ENCODE measurements at regions not wholly inside any gene's neighbourhood (a gene's known extent, or its start where the extent isn't known, plus 50 kb on each side); places are given as distances from the start of the nearest gene placed in this dataset.
"Not testable (repeated sequence)": the region's sequence is repeated elsewhere in the genome, so short reads cannot be mapped to it uniquely, and the experiment has no call there.

DNA sequence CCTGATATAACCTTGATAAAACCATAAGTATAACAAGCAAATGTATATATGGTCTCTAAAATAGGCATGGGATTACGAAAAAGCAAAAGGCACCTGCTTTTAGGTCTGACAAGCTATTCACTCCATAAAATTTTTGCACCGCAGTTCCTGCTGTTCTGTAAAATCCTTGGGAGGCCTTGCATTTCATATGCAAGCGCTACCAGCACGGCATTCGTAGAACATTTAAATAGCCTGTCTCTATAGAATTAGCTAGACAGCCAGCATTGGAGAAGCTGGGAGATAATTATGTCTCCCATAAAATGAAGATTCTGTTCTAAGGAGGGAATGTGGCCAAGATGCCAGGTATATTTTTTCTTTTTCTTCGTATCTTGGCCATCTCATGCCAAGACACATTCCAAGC lies 64.5 kb upstream of the ATXN1 start:
- H3K27ac ChIP-seq = no peak overlapping the region
- TF ChIP-seq, protein P1, sequence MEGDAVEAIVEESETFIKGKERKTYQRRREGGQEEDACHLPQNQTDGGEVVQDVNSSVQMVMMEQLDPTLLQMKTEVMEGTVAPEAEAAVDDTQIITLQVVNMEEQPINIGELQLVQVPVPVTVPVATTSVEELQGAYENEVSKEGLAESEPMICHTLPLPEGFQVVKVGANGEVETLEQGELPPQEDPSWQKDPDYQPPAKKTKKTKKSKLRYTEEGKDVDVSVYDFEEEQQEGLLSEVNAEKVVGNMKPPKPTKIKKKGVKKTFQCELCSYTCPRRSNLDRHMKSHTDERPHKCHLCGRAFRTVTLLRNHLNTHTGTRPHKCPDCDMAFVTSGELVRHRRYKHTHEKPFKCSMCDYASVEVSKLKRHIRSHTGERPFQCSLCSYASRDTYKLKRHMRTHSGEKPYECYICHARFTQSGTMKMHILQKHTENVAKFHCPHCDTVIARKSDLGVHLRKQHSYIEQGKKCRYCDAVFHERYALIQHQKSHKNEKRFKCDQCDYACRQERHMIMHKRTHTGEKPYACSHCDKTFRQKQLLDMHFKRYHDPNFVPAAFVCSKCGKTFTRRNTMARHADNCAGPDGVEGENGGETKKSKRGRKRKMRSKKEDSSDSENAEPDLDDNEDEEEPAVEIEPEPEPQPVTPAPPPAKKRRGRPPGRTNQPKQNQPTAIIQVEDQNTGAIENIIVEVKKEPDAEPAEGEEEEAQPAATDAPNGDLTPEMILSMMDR (IDR thresholded peaks at IDR 0.05) = no peak
- TF ChIP-seq ZFX (IDR thresholded peaks at IDR 0.05; ENCODE audit: borderline replicate concordance) = no peak

DNA sequence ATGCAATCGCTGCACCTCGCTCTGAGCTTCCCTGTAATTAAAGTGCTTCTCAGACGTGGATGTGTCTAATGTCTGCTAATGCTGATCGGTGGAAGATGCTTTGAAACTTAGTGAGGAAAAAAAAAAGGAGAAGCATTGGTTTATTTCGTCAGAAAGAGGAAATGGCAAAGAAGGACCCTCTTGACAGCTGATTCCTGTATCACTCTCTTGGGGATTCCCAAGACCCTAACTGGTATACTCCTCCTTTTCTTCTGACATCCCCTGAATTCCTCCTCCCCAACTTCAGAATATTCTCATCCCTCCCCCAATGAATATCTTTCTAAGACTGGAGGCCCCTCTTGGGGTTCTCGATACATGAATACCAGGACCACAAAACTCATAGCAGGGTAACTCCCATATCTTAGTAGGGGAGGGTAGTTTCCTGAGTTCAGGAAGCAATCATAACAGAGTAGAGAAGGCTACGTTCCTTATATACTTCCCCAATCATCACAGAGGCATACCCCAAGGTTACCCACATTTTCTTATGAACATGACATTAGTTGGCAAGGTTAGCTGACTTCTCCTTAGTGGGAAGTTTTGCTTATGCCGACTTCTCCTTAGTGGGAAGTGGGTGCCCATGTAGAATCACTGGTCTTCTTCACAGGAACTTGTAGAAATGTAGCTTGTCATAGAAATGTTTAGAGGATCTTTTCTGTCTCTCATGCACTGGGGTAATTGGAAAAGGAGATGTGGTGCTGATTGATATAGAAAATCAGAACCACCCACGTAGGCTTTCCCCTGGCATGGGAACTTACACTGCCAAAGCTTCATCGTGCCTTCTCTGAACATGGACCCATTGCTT lies 63.8 kb upstream of the ATXN1 start:
- no peak overlapping the region for H3K27ac ChIP-seq
- TF ChIP-seq ZFX (IDR thresholded peaks at IDR 0.05; ENCODE audit: borderline replicate concordance) = no peak
- TF ChIP-seq, protein P1 (IDR thresholded peaks at IDR 0.05) = no peak

DNA sequence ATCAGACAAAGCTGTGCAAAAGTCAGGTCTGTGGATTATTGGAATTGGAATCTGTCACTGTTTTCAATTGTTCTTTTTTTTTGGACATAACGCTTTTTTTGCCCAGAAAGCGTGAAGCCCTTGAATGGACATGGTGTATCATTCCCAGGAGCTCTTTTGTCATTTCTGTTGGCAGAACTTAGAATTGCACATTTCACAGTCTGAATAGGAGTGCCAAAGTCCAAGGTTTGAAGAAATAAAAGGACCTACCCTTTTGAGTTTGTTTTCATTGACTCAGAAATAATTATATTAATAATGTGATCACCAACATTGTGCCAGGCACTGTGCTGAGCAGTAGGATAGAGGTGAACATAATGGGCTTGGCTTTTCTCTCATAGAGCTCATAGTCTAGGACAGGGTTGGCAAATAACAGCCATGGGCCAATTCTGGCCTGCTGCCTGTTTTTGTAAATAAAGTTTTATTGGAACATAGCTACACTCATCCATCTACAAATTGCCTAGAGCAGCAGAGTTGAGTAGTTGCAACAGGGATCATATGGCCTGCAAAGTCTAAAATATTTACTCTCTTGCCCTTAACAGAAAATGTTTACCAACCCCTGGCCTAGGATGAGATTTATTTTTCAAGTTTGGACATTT lies 62.6 kb upstream of the ATXN1 start:
- no peak overlapping the region for H3K27ac ChIP-seq
- no peak for TF ChIP-seq ZFX (IDR thresholded peaks at IDR 0.05; ENCODE audit: borderline replicate concordance)
- TF ChIP-seq, protein P1 (IDR thresholded peaks at IDR 0.05) = no peak

DNA sequence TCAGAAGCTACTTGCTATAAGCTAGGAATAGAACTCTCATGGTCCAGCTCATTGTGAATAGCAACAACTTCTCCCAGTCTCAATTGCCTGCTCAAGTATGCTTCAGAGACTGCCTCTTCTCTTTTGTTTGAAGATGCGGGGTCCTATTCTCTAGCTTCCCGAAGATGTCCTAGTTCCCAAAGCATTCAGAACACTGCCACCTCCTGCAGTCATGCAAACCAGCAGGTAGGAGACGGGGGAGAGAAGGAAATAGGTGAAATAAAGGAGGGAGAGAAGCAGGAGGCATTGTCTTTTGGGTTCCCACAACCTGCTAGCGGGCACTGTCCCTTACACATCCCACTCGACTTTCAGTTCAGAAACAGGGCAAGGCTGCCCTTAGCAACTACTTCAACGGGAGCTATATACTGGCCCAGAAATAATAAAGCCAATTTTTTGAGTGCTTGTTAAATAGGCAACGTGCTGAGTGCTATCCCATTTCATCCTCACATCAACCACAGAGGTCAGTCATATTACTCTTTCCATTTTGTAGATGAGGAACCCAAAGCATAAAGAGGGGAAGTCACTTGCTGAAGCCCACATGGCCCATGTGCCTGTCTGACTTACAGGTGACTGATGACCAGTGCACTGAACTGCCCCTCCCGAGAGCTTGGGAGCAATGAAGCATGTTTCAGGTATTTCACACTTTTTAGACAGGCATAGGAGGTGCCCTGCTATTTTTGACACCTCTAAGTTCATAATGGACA lies 61.9 kb upstream of the ATXN1 start:
- TF ChIP-seq, protein P1 (IDR thresholded peaks at IDR 0.05) = no peak
- no peak for TF ChIP-seq ZFX (IDR thresholded peaks at IDR 0.05; ENCODE audit: borderline replicate concordance)
- H3K27ac ChIP-seq = peak overlapping the region; percentile 39; the same call in 1 of the 2 replicates

DNA sequence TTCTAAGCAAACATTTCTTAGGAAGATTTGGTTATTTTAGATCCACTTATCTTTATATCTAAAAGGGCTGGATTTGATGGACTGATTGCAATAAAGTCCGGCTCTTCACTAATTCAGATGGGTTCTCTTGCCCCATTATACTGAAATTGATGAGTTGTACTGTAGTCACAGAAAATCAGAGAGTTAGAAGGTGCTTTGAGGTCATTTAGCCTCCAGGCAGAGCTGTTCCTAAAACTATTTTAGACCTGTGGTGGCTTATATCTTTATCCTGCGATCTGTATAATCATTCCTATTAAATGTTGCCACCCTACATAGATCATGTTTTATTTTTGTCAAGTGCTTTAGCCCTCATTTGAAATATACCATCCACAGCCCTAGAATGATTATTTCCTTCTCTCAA lies 61.3 kb upstream of the ATXN1 start:
- TF ChIP-seq, protein P1 (IDR thresholded peaks at IDR 0.05) = no peak
- no peak for TF ChIP-seq ZFX (IDR thresholded peaks at IDR 0.05; ENCODE audit: borderline replicate concordance)
- peak overlapping the region; percentile 39 for H3K27ac ChIP-seq

DNA sequence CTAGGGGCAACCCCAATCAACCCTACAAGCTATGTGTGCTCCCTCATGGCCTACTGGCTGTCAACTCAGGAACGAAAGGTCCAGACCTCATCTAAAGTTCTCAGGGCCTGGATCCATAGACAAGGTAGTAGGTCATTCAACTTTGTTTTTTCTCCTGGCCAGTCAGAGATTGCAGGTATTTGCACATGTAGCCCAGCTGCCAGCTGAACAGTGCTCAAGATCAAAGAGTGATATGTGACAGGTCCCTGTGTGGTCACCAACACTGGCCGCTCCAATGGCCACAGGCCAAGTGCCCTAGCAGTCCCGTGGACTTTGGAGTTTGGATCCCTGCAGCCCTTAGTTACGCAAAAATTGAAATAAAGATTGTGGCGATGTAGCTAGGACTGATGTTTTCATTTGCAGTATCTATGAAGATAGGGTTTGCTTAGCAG lies 60.6 kb upstream of the ATXN1 start:
- peak overlapping the region; percentile 39 for H3K27ac ChIP-seq
- TF ChIP-seq ZFX (IDR thresholded peaks at IDR 0.05; ENCODE audit: borderline replicate concordance) = no peak
- TF ChIP-seq, protein P1 (IDR thresholded peaks at IDR 0.05) = no peak

DNA sequence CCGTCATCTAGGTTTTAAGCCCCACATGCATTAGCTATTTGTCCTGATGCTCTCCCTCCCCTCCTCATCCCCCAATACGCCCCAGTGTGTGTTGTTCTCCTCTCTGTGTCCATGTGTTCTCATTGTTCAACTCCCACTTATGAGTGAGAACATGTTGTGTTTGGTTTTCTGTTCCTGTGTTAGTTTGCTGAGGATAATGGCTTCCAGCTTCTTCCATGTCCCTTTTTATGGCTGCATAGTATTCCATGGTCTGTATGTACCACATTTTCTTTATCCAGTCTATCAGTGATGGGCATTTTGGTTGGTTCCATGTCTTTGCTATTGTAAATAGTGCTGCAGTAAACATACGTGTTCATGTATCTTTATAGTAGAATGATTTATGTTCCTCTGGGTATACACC lies 59.0 kb upstream of the ATXN1 start:
- H3K27ac ChIP-seq = not testable (repeated sequence)

Measured in 22Rv1 (cell line).